ENCODE measurements at regions not wholly inside any gene's neighbourhood (a gene's known extent, or its start where the extent isn't known, plus 50 kb on each side); places are given as distances from the start of the nearest gene placed in this dataset.

DNA sequence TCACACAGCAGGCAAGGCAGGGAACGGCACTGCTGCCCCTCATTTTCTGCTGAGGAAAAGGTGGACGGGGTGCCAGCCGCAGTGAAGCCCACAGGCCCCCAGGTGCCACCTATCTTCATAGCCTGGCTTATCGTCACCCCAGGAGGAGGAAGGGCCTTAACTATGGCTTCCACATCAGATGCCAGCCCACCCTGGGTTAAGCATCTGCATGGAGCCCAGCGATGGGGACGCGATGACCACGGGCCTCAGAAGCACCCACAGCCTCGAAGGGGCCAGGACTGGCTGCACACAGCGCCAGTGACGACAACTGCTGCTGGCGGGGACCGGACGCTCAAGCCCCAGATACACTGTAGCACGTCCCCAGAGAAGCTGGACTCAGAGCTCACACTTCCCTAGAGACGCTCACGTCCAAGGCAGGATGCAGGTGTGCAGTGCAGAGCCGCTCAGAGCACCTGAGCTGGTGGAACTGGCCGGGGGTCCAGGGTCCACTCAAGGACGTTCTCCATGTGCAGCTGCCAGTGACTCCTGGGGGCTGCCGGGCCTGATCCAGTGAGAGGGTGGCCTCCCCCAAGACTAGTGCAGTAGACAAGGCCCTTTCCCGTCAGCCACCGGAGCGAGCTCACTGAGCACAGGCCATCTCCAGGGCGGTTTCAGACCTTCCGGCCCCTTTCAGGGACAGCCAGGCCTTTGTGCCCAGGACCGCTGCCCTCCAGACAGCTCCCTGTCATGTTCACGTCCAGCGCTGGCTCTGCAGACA is 83.0 kb downstream of the YTHDF1 start:
- no peak for TF ChIP-seq TEAD4 (CRISPR knock-in tag; IDR thresholded peaks at IDR 0.05)
- TF ChIP-seq, protein P1, sequence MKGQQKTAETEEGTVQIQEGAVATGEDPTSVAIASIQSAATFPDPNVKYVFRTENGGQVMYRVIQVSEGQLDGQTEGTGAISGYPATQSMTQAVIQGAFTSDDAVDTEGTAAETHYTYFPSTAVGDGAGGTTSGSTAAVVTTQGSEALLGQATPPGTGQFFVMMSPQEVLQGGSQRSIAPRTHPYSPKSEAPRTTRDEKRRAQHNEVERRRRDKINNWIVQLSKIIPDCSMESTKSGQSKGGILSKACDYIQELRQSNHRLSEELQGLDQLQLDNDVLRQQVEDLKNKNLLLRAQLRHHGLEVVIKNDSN (CRISPR knock-in tag; IDR thresholded peaks at IDR 0.05), result no peak

Measured in WTC11 (cell line).